MM.1S (cell line): ENCODE measurements at regions not wholly inside any gene's neighbourhood (a gene's known extent, or its start where the extent isn't known, plus 50 kb on each side); places are given as distances from the start of the nearest gene placed in this dataset.

Experiments used
- DNase-seq: peaks from one replicate; pipeline ENCODE4 v3.0.0-alpha.2; 2015
- H2AFZ ChIP-seq: fragments of 300-600 bp; sonication (generic); 2 replicates; pipeline ENCODE4 v1.6.0; 2016; ENCODE audit warnings: antibody characterized with exemption, low read length
- H3F3A ChIP-seq: fragments of 300-600 bp; sonication (generic); 2 replicates; pipeline ENCODE4 v1.6.1; 2016; ENCODE audit warnings: mild to moderate bottlenecking, antibody characterized with exemption, low read length, moderate library complexity, mixed read lengths; ENCODE audit not compliant: insufficient read depth
- H3K27ac ChIP-seq: fragments of 300-600 bp; sonication (generic); 2 replicates; pipeline ENCODE4 v1.5.1; 2016; ENCODE audit warnings: mild to moderate bottlenecking, low read length
- H3K27me3 ChIP-seq: fragments of 300-600 bp; sonication (generic); replicated peaks from 2 replicates; pipeline ENCODE4 v1.6.0; 2016; ENCODE audit warnings: low read length; ENCODE audit not compliant: insufficient read depth
- H3K36me3 ChIP-seq: fragments of 300-600 bp; sonication (generic); replicated peaks from 2 replicates; pipeline ENCODE4 v1.6.1; 2016; ENCODE audit warnings: mild to moderate bottlenecking, low read length, mixed read lengths; ENCODE audit not compliant: insufficient read depth
- H3K4me1 ChIP-seq: fragments of 300-600 bp; sonication (generic); 2 replicates; pipeline ENCODE4 v1.6.1; 2016; ENCODE audit warnings: low read length, mixed read lengths
- H3K4me2 ChIP-seq: fragments of 300-600 bp; sonication (generic); 2 replicates; pipeline ENCODE4 v1.6.0; 2016; ENCODE audit warnings: low read depth, low read length
- H3K4me3 ChIP-seq: fragments of 300-600 bp; sonication (generic); 2 replicates; pipeline ENCODE4 v1.5.1; 2016; ENCODE audit warnings: low read length, mixed read lengths
- H3K79me2 ChIP-seq: fragments of 300-600 bp; sonication (generic); 2 replicates; pipeline ENCODE4 v1.6.1; 2016; ENCODE audit warnings: mixed run types, low read length, mixed read lengths
- H3K9ac ChIP-seq: fragments of 300-600 bp; sonication (generic); 2 replicates; pipeline ENCODE4 v1.6.1; 2016; ENCODE audit warnings: low read length, mixed read lengths
- H3K9me2 ChIP-seq: fragments of 300-600 bp; sonication (generic); replicated peaks from 2 replicates; pipeline ENCODE4 v1.6.1; 2016; ENCODE audit warnings: mild to moderate bottlenecking, low read length, mixed read lengths; ENCODE audit not compliant: insufficient read depth
- H3K9me3 ChIP-seq: fragments of 300-600 bp; sonication (generic); replicated peaks from 2 replicates; pipeline ENCODE4 v1.6.1; 2016; ENCODE audit warnings: mild to moderate bottlenecking, low read length, mixed read lengths; ENCODE audit not compliant: insufficient read depth
- H4K20me1 ChIP-seq: fragments of 300-600 bp; sonication (generic); 2 replicates; pipeline ENCODE4 v1.6.1; 2016; ENCODE audit warnings: mild to moderate bottlenecking, low read length, moderate library complexity, mixed read lengths; ENCODE audit not compliant: insufficient read depth
- EZH2 ChIP-seq: fragments of 300-600 bp; sonication (generic); optimal IDR thresholded peaks from 2 replicates; pipeline ENCODE3; 2017; ENCODE audit warnings: low read depth, mild to moderate bottlenecking, antibody characterized with exemption, low read length, mixed read lengths
- EZH2phosphoT487 ChIP-seq: fragments of 300-600 bp; sonication (generic); IDR thresholded peaks from 2 replicates; pipeline ENCODE4 v1.6.1; 2018; ENCODE audit warnings: antibody characterized with exemption, low read length
- TF ChIP-seq, protein P1 (sequence below): fragments of 300-600 bp; sonication (generic); IDR thresholded peaks from 2 replicates; pipeline ENCODE4 v1.5.1; 2016; ENCODE audit warnings: antibody characterized with exemption, low read length, mixed read lengths

DNA sequence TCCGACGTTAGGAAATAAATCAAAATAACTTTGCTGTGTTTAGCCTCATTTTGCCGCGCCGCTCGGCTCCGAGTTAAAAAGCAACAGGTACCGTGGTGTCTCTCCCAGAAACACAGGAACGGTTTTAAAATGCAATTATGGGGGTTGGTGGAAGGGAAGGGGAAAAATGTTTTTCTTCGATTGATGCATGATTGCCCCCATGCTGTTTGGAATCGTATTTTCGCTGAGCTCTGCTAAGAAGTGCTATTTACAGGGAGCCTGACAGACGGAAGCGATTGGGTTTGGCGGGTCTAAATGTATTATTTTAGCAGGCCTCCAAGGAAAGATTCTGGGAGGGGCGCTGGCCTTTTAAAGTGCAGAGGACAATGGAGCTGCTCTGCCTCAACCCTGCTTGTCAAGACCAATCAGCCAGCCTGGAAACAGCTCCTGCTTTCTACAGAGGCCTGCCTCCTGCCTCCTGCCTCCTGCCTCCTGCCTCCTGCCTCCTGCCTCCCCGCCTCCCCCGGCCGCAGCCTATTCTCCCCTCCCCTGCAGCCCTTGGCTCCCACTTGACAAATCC lies 156.7 kb upstream of the TLE3 start:
- Histone ChIP-seq H3K27me3 (no peaks in the 10 kb centered on the region), H2AFZ (no peak overlapping the region), H3K4me2 (no peak overlapping the region), H4K20me1 (no peaks in the 10 kb centered on the region), H3K9ac (no peak overlapping the region), H3K4me1 (peaks cover 37% of the 10 kb centered on the region), H3K79me2 (no peaks in the 10 kb centered on the region), H3K4me3 (no peak overlapping the region), H3K9me3 (no peaks in the 10 kb centered on the region), H3K27ac (no peak overlapping the region), H3K9me2 (no peaks in the 10 kb centered on the region), H3F3A (peaks cover 8% of the 10 kb centered on the region; the same call in 1 of the 2 replicates), H3K36me3 (no peaks in the 10 kb centered on the region)
- DNase-seq: no peak
- TF ChIP-seq EZH2 (no peak), EZH2phosphoT487 (no peak)
- TF ChIP-seq, protein P1, sequence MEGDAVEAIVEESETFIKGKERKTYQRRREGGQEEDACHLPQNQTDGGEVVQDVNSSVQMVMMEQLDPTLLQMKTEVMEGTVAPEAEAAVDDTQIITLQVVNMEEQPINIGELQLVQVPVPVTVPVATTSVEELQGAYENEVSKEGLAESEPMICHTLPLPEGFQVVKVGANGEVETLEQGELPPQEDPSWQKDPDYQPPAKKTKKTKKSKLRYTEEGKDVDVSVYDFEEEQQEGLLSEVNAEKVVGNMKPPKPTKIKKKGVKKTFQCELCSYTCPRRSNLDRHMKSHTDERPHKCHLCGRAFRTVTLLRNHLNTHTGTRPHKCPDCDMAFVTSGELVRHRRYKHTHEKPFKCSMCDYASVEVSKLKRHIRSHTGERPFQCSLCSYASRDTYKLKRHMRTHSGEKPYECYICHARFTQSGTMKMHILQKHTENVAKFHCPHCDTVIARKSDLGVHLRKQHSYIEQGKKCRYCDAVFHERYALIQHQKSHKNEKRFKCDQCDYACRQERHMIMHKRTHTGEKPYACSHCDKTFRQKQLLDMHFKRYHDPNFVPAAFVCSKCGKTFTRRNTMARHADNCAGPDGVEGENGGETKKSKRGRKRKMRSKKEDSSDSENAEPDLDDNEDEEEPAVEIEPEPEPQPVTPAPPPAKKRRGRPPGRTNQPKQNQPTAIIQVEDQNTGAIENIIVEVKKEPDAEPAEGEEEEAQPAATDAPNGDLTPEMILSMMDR: no peak

DNA sequence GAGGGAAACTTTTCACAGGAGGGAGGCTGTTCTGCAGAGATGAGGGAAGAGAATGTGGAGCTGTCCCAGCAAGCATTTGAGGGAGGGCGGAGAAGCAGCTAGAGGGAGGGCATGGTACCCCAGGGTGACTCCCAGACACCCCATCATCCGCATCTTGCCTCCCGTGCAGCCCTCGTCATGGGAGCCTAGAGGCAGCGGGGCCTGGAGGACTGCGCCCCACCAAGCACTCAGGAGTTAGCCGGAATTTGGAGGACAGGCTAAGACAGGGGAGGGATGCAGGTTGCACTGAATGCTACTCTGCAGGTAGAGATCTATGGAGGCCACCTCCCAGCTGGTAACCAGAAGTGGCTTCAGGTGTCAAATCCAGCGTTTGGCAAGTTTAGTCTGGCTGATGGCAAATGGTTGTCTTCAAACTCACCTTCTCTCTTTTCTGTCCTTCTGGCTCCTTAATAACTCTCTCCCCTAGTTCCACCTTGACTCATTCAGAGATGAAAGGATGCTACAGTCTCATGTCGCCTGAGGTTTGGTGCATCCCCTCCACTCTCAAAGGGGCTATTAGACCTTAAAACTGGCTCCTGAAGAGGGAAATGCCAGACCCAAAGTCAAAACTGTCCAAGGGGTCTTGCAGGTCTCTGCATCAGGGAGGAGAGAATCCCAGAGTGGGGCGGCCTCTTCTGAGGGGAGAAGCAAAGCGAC lies 155.9 kb upstream of the TLE3 start:
- peaks cover 8% of the 10 kb centered on the region; the same call in 1 of the 2 replicates for H3F3A ChIP-seq
- H3K36me3 ChIP-seq: no peaks in the 10 kb centered on the region
- no peak overlapping the region for H3K4me2 ChIP-seq
- no peaks in the 10 kb centered on the region for H3K9me2 ChIP-seq
- peaks cover 32% of the 10 kb centered on the region for H3K4me1 ChIP-seq
- H3K27me3 ChIP-seq: no peaks in the 10 kb centered on the region
- no peaks in the 10 kb centered on the region for H3K9me3 ChIP-seq
- no peak for TF ChIP-seq EZH2phosphoT487
- no peak for TF ChIP-seq EZH2
- TF ChIP-seq, protein P1: no peak
- no peaks in the 10 kb centered on the region for H4K20me1 ChIP-seq
- no peak for DNase-seq
- no peaks in the 10 kb centered on the region for H3K79me2 ChIP-seq
- no peak overlapping the region for H3K27ac ChIP-seq
- H2AFZ ChIP-seq: no peak overlapping the region
- H3K9ac ChIP-seq: no peak overlapping the region
- H3K4me3 ChIP-seq: no peak overlapping the region

DNA sequence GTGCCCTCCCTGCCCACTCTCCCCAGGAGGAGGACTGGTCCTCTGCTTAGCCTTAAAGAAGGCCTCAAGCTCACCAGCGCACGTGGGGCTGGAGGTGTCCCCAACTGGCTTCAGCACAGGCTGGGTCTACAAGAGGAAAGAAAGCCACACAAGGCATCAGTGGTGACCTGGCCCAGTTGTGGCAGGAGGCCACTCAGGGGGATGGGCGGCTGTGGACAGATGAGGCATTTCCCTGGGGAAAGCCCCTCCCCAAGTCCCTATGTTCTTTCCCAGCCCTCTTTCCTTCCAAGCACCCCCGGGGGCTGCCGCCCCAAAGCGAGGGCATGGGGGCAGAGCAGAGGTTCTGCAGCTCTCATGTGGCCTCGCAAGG lies 155.2 kb upstream of the TLE3 start:
- Histone ChIP-seq H3K27me3 (no peaks in the 10 kb centered on the region), H3K9ac (no peak overlapping the region), H3K27ac (no peak overlapping the region), H3K4me1 (peaks cover 32% of the 10 kb centered on the region), H2AFZ (no peak overlapping the region), H3K4me3 (no peak overlapping the region), H3K79me2 (no peaks in the 10 kb centered on the region), H3F3A (peaks cover 6% of the 10 kb centered on the region; the same call in 1 of the 2 replicates), H3K36me3 (no peaks in the 10 kb centered on the region), H4K20me1 (no peaks in the 10 kb centered on the region), H3K9me3 (no peaks in the 10 kb centered on the region), H3K9me2 (no peaks in the 10 kb centered on the region), H3K4me2 (no peak overlapping the region)
- DNase-seq: no peak
- no peak for TF ChIP-seq EZH2phosphoT487
- TF ChIP-seq, protein P1: no peak
- no peak for TF ChIP-seq EZH2
